ENCODE measurements at regions not wholly inside any gene's neighbourhood (a gene's known extent, or its start where the extent isn't known, plus 50 kb on each side); places are given as distances from the start of the nearest gene placed in this dataset.
"Not testable (repeated sequence)": the region's sequence is repeated elsewhere in the genome, so short reads cannot be mapped to it uniquely, and the experiment has no call there.

GRCh38 chr4:170801771-170802170, 712.0 kb upstream of the AADAT start:
- DNase-seq (ENCODE audit: low read depth) = no peak
- TF ChIP-seq, protein P1, sequence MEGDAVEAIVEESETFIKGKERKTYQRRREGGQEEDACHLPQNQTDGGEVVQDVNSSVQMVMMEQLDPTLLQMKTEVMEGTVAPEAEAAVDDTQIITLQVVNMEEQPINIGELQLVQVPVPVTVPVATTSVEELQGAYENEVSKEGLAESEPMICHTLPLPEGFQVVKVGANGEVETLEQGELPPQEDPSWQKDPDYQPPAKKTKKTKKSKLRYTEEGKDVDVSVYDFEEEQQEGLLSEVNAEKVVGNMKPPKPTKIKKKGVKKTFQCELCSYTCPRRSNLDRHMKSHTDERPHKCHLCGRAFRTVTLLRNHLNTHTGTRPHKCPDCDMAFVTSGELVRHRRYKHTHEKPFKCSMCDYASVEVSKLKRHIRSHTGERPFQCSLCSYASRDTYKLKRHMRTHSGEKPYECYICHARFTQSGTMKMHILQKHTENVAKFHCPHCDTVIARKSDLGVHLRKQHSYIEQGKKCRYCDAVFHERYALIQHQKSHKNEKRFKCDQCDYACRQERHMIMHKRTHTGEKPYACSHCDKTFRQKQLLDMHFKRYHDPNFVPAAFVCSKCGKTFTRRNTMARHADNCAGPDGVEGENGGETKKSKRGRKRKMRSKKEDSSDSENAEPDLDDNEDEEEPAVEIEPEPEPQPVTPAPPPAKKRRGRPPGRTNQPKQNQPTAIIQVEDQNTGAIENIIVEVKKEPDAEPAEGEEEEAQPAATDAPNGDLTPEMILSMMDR (IDR thresholded peaks at IDR 0.05; ENCODE audit: insufficient read depth, low read length, severe bottlenecking) = no peak
- H3K27me3 ChIP-seq (ENCODE audit: control insufficient read depth, insufficient read depth, low read length) = no peaks in the 10 kb centered on the region
- FAIRE-seq = no peak
- H3K4me3 ChIP-seq (ENCODE audit: low read depth, low read length) = no peak overlapping the region
- H3K36me3 ChIP-seq (ENCODE audit: control insufficient read depth, insufficient read depth, low read length) = no peaks in the 10 kb centered on the region

GRCh38 chr4:170794525-170794924, 704.8 kb upstream of the AADAT start:
- H3K4me3 ChIP-seq (ENCODE audit: low read depth, low read length) = no peak overlapping the region
- no peaks in the 10 kb centered on the region for H3K27me3 ChIP-seq (ENCODE audit: control insufficient read depth, insufficient read depth, low read length)
- TF ChIP-seq, protein P1 (IDR thresholded peaks at IDR 0.05; ENCODE audit: insufficient read depth, low read length, severe bottlenecking) = no peak
- FAIRE-seq (no peak), DNase-seq (ENCODE audit: low read depth) (no peak)
- no peaks in the 10 kb centered on the region for H3K36me3 ChIP-seq (ENCODE audit: control insufficient read depth, insufficient read depth, low read length)

DNA sequence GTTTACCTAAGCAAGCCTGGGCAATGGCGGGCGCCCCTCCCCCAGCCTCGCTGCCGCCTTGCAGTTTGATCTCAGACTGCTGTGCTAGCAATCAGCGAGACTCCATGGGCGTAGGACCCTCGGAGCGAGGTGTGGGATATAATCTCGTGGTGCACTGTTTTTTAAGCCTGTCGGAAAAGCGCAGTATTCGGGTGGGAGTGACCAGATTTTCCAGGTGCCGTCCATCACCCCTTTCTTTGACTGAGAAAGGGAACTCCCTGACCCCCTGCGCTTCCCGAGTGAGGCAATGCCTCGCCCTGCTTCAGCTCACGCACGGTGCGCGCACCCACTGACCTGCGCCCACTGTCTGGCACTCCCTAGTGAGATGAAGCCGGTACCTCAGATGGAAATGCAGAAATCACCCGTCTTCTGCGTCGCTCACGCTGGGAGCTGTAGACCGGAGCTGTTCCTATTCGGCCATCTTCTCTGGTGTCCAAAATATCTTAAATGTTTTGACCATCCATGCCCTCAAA, 698.8 kb upstream of the AADAT start:
- H3K27me3 ChIP-seq (ENCODE audit: control insufficient read depth, insufficient read depth, low read length); DNase-seq (ENCODE audit: low read depth); FAIRE-seq; H3K4me3 ChIP-seq (ENCODE audit: low read depth, low read length); H3K36me3 ChIP-seq (ENCODE audit: control insufficient read depth, insufficient read depth, low read length): not testable (repeated sequence)

GRCh38 chr4:170777663-170778062, 687.9 kb upstream of the AADAT start:
- DNase-seq (ENCODE audit: low read depth) (no peak), FAIRE-seq (no peak)
- TF ChIP-seq, protein P1 (IDR thresholded peaks at IDR 0.05; ENCODE audit: insufficient read depth, low read length, severe bottlenecking) = no peak
- no peaks in the 10 kb centered on the region for H3K27me3 ChIP-seq (ENCODE audit: control insufficient read depth, insufficient read depth, low read length)
- no peak overlapping the region for H3K4me3 ChIP-seq (ENCODE audit: low read depth, low read length)
- H3K36me3 ChIP-seq (ENCODE audit: control insufficient read depth, insufficient read depth, low read length) = no peaks in the 10 kb centered on the region

DNA sequence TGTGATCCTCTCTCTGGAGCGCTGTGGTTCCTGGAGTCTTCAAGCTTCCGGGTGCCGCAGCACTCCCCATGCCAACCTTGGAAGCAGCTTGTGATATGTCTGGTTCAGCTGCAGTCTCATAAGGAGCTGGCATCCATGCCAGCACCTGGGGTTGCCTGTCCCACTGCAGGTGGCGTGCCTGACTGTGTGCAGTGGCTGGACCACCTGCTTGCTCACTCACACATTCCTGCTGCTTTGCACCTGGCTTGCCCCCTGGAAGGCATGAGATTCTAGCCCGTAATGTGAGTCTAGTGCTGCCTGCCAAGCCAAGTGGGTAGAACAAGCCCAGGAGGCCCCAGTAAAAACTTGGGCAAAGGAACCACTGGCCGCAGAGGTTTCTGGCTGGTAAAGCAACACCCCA, 687.2 kb upstream of the AADAT start:
- Histone ChIP-seq H3K27me3 (ENCODE audit: control insufficient read depth, insufficient read depth, low read length) (no peaks in the 10 kb centered on the region), H3K36me3 (ENCODE audit: control insufficient read depth, insufficient read depth, low read length) (no peaks in the 10 kb centered on the region), H3K4me3 (ENCODE audit: low read depth, low read length) (no peak overlapping the region)
- FAIRE-seq = no peak
- no peak for DNase-seq (ENCODE audit: low read depth)
- TF ChIP-seq, protein P1 (IDR thresholded peaks at IDR 0.05; ENCODE audit: insufficient read depth, low read length, severe bottlenecking) = no peak

- no peaks in the 10 kb centered on the region for H3K27me3 ChIP-seq (ENCODE audit: control insufficient read depth, insufficient read depth, low read length)
- H3K36me3 ChIP-seq (ENCODE audit: control insufficient read depth, insufficient read depth, low read length) = no peaks in the 10 kb centered on the region
- DNase-seq (ENCODE audit: low read depth) (no peak), FAIRE-seq (no peak)
- no peak overlapping the region for H3K4me3 ChIP-seq (ENCODE audit: low read depth, low read length)
- TF ChIP-seq, protein P1 (IDR thresholded peaks at IDR 0.05; ENCODE audit: insufficient read depth, low read length, severe bottlenecking) = no peak
Observed at GRCh38 chr4:170775851-170776250, 686.1 kb upstream of the AADAT start.

All from bronchial epithelial cell (primary cell).